NCI-H526 (cell line): ENCODE measurements at regions not wholly inside any gene's neighbourhood (a gene's known extent, or its start where the extent isn't known, plus 50 kb on each side); places are given as distances from the start of the nearest gene placed in this dataset.
A peak's percentile ranks its signal among the peaks of the same experiment; 100 is the strongest.
"Not testable (repeated sequence)": the region's sequence is repeated elsewhere in the genome, so short reads cannot be mapped to it uniquely, and the experiment has no call there.

Experiments
- DNase-seq, 2 experiments: peaks; one replicate each; lab custom pipeline; 2025; lab: John Stamatoyannopoulos, UW

DNA sequence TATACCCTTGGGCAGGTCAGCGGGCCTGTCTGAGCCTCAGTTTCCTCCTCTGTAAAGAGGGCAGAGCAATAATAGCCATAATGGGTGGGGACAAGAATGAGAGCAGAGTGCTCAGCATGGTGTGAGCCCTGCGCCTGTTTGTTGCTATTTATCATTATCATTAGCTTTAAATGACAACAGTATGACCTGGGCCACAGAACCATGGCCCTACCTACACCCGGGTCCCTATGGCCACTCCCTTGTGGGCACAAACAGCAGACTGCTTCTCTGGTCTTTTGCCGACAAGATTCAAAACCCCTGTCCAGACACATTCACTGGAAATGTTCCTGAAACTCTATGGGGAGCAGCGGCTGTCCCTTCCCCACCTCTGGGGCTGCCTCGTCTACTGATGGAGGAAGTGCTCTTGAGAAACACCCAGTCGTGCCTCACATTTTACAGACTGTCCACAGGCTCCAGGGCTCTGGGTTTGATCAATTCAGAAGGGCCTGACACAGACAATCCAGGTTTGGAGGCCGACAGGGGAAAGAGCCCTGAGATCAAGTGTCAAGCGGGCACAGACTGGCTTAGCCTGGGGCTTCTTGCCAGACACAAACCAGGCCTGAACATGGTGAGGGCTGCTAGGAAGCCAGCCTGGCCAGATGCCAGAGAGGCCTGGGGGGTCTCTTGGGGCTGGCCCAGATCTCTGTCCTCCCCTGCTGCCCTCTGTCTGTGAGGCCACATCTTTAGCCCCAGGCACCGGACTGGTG, 112.5 kb upstream of the CD82 start:
- DNase-seq: no peak

DNA sequence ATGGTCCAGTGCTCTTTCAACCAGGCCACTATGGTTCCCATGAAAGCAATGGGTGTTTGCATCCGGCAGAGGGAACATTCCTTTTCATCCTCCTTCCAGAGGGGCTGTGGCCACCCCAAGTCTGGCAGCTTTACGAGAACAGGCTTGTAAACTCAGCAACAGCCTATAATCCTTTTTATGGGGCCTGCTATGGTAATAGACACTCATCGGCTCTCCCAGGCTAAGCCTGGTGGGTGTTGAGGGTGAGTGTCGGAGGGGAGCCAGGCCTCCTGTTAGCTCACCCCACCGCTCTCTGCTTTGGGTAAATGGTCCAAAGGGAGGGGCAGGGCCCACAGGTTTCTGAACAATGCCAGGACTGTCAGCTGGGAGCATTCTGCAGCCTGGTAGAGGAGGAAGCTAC, 111.6 kb upstream of the CD82 start:
- no peak for DNase-seq

DNA sequence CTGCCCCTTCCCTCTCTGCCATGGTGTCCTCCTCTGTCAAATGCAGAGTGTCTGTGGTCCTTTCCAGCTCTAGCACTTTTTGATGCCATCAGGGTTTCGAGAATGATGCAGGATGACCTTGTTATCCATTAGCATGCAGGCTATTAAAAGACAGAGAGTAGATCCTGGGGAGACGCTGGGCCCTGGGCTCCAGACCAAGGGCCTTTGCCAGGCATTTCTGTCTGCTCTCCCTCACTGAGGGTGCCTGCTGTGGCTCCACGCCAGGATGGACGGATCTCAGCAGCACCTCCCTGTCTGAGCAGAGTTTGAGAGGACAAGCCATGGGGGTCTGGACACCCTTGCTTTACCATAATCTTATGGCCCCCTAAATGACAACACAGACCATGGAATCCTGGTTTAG, 110.8 kb upstream of the CD82 start:
- DNase-seq: no peak

DNA sequence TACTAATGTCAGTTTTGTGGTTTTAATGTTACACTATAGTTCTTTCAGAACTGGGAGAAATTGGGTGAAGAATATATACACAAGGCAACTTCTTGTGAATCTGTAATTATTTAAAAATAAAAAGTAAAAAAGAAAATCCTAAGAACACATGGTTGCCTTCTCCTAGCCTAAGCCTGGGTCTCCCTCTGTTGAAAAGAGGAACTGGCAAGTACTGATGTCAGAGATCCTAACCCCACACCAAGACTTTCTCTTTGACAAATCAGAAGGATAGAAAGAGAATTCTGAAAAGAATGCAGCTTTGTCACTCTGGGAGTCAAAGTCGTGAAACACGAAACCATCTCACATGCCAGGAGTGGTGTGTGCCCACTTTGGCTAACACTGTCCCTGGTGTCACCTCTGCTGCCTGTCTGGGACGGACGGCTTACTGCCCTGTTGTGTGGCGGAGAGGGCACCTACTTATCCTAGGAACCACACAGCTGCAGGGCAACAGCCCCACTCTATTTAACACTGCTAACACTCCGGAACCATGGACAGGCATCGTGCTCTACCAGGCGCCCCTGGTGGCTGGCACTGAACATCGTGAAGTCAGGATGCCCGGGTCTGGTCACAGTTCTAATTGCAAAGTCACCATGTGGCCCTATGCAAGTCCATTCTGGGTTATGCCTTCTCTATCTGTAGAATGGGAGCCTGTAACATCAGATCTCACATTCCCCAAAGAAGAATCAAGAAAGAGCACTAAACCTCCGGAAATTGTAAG, 108.7 kb upstream of the CD82 start:
- DNase-seq: peak in 1 of 2 experiments; percentile 46

DNA sequence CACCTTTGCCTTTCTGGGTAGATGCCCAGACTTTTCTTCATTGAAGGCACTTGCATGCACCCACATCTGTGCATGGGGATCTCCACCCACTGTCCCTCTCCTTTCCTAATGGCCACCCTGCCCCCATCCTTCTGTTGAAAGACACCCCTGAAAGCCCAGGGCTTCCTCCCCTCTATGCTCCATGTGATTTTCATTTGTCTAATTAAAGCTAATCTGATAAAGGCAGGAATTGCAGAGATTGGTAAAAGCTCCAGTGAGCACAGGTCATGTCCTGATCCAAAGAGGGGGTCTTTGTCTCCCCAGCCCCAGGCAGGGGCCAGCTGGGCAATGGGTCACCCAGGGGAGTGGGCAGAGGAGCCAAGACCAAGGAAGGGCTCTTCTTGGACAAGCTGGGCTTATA, 107.6 kb upstream of the CD82 start:
- DNase-seq: no peak

DNA sequence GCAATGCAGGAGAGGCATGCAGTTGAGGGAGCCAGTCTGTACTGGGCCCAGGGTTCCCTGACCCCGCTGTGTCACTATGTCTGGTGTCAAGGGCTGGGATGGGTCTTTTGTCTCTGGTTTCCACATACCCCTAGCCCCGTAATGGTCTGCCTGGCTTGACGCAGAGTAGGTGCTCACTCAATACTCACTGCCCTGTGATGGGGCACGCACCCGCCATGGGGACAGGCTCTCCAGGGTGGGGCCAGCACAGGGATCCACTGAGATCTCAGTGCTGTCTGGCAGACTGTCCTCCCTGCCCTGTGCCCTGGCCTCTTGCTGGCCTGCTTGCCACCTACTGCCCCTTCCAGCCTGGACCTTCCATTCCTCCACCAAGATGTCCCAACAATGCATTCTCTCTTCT, 101.7 kb upstream of the CD82 start:
- no peak for DNase-seq

DNA sequence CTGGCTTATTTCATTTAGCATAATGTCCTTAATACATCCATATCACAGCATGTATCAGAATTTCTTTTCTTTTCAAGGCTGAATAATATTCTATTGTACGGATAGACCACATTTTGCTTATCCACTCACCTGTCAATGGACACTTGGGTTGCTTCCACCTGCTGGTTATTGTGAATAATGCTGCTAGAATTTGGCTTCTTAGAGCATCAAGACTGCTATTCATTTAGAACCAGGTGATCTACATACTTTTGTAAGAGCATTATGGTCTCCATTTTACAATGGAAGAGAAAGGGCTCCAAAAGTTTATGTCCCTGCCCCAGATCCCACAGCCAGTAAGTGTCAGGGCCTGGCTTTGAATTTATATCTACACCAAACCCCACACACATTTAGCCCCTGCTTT, 100.7 kb upstream of the CD82 start:
- no peak for DNase-seq

DNA sequence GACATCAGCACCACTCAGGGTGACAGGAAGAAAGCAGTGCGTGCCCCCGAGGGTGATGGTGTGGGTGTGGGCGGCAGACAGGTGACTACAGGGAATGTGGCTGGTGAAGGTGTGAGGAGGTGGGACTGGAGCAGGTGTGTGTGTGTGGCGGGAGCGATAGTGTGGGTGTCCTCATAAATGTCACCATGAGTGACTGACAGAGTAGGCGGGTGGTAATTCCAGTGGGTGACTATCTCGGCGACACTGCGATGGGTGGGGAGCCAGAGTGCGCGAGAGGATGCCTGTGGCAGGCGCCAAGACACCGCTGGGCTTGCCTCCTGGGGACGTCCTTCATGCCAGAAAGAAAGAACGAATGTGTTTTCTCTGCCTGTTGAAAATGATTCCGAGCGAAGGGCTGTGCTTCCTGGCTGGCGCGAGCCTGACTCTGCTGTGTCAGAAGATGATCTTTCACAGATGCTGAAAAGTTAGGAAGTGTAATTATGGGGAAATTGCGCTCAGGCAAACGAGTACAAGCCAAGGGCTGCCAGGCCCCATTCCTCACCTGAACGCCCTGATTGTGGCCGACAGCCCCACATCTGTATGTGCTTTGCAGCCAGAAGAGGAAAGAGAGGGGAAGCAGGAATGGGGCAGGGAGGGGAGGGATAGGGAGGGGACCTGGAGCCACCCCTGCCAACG, 98.8 kb upstream of the CD82 start:
- no peak for DNase-seq

DNA sequence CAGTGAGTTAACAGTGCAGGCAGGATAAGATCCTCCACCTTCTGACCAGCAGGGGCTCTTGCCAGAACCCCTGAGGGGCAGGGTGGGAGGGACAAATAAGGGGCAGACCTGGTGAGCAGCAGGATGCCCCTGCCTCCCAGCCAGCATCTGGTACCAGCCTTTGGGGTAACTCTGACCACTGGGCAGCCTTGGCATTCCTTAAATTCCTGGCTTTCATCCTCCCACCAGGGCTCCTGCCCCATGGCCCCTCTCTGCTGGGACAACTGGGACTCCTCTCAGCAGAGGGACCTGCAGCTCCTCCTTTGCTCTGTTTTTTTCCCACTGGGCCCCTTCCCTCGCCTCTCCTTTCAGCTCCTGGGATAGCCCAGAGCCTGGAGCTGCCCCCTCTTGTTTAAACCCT, 98.0 kb upstream of the CD82 start:
- no peak for DNase-seq

DNA sequence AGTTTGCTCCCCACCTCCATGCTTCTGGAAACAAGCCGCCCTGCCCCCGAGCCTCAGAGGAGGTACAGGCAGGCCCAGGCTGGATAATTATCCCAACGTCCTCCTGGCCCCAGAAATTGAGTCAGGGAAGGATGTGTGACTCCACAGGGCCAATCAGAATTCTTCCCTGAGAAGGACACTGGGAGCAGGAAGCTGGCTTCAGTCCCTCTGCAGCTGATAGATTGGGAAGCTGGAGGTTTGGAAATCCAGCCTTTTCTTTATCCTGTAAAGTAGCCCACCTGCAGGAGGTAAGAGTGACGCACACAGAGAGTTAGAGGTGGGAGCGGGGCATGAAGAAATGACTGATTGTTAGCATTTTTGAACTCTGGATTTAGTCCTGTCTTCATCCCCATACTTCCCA, 97.5 kb upstream of the CD82 start:
- DNase-seq: no peak

DNA sequence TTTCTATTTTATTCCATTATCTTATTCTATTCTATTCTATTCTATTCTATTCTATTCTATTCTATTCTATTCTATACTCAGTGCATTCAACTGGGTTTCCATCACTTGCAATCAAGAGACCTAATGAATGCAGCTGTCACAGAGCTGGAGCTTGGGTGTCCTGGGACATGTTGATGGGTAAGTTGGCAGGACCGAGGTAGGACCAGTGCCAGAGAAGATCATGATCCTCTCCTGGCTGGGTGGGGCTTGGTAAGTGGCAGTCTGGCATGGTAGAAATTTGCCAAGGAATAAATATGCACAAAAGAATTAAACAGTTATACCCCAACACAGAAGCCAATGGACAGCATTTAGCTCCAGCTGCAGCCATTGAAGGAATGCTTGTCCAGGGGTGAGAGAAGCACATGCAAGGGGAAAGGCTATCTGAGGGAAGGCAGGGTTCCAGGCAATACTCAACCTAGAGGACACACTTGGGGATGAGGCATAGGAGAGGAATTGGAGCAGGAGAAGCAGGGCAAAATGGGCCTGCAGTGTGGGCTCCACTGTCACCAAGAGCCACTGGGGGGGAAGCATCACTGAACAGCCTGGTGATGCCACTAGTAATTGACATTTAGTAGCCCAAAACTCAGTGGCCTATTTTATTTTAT, 97.0 kb upstream of the CD82 start:
- DNase-seq: no peak

DNA sequence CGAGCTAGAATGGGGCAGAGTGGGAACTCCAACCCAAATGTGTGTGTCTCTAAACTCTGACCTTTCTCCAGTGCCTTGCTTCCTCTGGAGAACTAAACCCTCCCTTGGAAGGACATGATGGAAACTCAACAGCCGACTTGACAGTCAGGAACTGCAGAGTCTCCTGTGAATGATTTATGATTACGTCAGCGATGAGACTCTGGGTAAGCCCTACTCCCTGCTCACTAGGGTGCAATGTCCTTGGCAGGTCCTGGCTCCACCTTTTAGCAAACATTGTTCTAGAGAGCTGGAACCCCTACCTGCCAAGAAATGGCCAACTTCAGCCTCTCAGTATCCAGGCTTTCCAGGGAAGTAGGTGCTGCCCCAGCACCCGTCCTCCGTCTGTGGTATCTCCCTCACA, 96.1 kb upstream of the CD82 start:
- no peak for DNase-seq

DNA sequence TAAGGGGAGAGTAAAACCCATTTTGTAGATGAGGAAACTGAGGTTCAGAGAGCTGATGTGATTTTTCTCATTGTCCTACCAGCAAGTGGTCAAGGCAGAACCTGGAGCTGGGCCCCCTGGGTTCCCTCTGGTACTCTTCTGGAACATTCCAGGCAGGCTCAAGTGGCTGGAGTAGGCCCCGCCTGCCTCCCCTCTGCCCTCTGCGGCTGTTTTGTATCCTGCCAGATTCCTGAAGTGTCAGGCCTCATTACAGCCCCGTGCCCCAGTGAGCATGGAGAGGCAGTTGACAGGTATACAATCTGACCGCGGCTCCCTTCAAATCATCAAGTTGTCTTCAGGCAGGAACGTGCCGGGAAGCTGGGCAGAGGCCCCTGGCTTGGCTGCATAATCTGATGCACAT, 94.6 kb upstream of the CD82 start:
- no peak for DNase-seq

DNA sequence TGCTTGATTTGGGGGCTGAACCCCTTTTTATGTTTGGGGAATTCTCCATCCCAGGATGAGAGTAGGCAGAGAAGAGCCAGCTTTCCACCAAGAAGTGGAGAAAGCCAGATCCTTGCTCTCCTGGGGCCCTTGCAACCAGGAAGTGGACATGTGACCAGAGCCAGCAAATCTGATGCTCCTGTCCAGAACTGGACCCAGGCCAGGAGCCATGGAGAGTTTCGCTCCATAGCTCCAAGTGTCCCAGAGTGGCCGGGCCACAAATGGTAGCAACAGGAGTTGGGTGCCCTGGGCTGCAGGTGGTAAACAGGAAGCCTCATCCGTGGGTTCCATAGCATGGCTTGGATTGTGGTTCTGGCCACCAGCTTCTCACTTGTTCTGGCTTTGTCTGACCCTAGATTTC, 93.9 kb upstream of the CD82 start:
- no peak for DNase-seq

DNA sequence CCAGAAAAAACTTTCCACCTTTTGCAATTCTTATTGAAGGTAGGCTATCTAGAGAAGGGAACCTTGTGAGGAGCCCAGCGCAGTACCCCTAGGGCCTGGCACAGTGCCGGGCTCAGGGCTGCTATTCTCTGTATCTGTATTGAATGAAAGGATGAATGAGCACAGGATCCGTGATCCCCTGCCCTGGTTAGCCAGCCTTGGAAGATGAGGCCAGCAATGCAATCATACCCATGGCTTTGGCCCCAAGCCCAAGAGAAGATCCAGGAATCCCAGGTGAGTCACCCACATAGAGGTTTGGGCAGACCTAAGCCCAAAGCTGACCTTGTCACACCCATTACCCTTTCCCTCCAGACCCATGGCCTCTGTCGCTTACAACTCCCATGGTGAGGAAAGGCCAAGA, 92.5 kb upstream of the CD82 start:
- no peak for DNase-seq

DNA sequence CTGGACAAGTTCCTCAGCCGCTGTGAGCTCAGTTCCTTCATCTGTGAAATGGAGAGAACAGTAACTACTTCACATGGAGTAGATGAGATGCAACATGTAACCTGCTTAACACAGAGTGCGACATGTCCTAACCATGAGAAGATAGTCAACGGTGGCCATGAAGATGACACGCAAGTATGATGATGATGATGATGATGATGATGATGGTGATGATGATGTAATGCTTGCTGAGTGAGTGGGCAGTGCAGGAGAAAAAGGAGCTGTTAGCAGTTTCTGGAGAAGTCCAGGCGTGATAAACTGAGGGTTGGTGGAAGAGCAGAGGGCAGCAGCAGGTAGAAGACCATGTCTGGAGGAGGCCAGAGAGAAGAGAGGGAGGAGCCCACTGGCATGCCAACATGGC, 90.8 kb upstream of the CD82 start:
- DNase-seq: no peak

DNA sequence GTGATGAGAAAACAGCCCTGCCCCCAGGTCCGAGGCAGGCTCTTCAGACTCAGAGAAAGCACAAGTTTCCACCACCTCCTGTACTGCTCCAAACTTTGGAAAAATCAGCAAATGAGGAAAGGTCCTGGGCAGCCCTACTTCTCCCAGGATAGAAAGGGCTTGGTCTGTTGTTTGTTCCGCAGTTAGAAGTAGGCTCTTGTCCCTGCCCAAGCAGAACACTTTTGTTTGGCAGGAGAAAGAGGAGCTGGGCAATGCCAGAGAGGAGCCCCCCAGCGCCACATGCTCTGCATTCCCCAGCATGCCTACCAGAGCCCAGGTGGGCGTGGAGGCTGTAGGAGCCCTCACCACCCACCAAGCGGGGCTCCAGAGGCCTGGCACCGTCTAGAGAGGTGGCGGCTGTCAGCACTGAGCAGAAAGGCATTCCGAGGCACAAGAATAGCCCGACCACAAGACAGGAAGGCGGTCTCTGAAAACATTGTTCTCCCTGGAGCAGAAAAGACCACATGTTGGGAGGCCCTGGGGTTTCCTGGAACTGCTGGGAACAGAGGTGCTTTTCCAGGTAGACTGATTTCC, 90.3 kb upstream of the CD82 start:
- no peak for DNase-seq

DNA sequence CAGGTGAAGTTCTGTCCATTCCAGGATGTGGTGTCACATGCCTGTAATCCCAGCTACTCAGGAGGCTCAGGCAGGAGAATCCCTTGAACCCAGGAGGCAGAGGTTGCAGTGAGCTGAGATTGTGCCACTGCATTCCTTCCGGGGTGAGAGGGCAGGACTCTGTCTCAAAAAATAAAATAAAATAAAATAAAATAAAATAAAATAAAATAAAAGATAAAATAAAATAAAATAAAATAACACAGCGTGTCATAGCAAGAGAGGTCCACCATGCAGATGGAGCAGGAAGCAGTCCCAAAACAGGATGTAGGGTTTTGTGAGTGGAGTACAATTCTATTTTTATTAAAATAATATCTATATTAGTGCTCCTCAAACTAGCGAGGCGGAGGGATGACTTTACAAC, 83.1 kb upstream of the CD82 start:
- not testable (repeated sequence) for DNase-seq

DNA sequence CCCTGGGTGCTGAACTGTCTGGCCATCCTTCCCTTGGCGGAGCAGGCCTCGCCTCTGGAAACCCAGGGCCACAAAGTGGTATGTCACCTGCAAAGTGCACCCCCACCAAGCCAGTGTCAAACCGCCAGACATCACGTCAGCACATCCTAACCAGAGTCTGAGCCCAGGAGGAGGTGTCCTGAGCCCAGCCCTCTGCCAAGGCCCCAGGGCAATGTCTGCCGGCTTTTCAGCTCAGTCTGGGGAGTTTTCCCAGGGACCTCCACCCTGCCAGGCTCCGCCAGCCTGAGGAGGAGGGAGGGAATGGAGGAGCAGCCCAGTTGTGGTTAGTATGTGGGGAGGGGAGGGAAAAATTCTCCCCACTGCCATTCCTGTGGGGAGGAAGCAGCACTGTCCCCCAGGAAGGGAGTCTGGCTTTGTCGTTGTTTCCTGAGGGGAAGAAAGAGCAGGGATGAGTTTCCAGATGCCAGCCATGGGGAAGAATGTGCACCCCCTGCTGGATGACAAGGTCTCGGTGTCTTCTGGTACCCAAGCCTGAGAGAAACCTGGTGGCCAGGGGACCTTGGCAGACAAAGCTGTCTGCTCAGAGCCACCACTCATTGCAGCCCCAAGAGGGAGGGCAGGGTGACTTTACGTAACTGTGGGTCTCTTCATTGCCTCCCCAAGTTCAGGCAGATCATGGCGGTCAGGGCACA, 81.4 kb upstream of the CD82 start:
- DNase-seq: peak in 1 of 2 experiments; percentile 51

DNA sequence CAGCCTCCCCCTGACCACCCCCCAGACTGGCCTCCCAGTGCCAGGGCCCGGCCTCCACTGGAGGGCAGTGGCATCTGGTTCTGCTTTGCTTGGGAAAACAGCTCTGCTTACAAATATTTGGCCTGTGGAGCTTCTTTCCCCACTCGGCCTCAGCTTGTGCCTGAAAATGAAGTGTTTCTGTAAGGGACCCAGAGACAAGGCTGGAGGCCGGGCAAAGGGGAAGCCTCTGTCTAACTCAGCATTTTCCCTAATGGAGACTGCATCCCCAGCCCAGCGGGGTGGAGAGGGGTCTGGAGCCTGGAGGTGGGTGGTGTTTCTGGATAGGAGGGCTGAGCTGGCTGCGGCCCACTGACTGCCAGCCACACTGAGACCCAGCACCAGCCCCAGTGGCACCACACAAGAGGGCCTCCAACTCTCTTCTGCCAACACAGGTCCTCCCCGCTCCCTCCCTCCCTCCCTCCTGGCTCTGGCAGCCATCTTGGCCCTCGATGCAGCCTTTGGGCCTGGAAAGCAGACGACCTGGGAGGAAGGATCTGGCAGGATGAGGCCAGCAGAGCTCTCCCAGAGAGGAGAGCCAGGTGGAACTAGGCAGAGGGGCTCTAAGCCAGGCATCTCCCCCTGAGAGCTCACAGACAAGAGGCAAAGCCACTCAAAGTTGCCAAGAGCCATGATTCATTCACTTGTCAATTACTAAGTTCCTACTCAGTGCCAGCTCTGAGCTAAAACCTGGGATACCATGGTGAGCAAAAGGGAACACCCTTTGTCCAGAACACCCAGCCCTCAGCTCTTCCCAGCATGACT, 77.1 kb upstream of the CD82 start:
- no peak for DNase-seq

DNA sequence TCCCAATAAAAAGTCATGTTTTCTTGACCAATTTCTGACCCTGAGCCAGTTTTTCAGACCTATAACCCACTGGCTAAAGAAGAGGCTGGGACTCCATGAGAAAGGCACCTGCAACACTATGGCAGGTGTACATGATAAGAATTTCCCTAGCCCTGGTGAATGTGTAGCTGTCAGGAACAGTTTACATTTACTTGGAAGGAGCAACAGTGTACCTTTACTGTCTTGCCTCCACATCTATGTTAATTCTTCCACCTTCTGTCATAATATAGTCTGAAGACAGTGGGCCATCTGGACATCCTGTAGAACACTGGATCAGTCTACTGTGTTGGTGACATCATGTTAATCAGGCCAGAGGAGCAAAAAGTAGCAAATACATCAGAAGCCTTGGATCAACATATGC, 72.1 kb upstream of the CD82 start:
- no peak for DNase-seq
